GM10248 (cell line): ENCODE measurements at regions not wholly inside any gene's neighbourhood (a gene's known extent, or its start where the extent isn't known, plus 50 kb on each side); places are given as distances from the start of the nearest gene placed in this dataset.

Experiments
- CTCF ChIA-PET: fragments of 300-600 bp; sonication (Branson Sonifier 250); formaldehyde crosslinking; extraction: SDS; loops from one replicate; lab custom pipeline; 2021; ENCODE audit warnings: antibody characterized with exemption; lab: Yijun Ruan, JAX
- POLR2A ChIA-PET: fragments of 350-650 bp; sonication (Branson Sonifier 250); formaldehyde crosslinking; extraction: SDS; loops from one replicate; lab custom pipeline; 2020; ENCODE audit warnings: antibody characterized with exemption; lab: Yijun Ruan, JAX
- DNase-seq: peaks from one replicate; pipeline ENCODE4 v3.0.0; 2012; ENCODE audit errors: extremely low spot score
- CTCF ChIP-seq: IDR thresholded peaks from 2 replicates; pipeline ENCODE4 v1.5.1; 2012; ENCODE audit warnings: mild to moderate bottlenecking, low read depth; ENCODE audit errors: extremely low read depth, missing control alignments, control extremely low read depth

DNA sequence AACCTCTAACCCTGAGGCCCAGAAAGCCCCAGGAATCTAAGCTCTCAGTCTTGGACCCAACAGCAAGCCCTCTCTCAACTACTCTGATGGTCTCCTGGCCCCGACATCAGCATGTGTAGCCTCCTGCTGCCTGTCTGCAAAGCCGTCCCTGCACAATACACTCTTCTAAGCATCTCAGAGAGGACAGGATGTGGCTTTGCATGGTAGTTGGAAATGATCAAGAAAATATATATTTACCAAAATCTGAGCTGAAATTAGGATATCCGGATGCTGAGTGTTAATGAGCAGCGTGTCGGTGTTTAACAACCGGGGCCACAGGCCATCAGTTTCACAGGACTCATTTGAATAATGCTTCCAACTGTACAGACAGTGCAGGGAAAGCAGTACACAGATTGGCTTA, 59.1 kb upstream of the SIM2 start:
- ChIA-PET CTCF (interaction anchor here (2.4 kb wide), 1 partner anchor 9 kb away, joined by 16 read pairs; no protein-coding TSS in a partner anchor), POLR2A (no interaction called here)
- no peak for TF ChIP-seq CTCF
- no peak for DNase-seq

GRCh38 chr21:36640174-36640720, 58.7 kb upstream of the SIM2 start:
- DNase-seq = no peak
- ChIA-PET CTCF (interaction anchor here (2.4 kb wide), 1 partner anchor 9 kb away, joined by 16 read pairs; no protein-coding TSS in a partner anchor), POLR2A (no interaction called here)
- TF ChIP-seq CTCF = no peak

DNA sequence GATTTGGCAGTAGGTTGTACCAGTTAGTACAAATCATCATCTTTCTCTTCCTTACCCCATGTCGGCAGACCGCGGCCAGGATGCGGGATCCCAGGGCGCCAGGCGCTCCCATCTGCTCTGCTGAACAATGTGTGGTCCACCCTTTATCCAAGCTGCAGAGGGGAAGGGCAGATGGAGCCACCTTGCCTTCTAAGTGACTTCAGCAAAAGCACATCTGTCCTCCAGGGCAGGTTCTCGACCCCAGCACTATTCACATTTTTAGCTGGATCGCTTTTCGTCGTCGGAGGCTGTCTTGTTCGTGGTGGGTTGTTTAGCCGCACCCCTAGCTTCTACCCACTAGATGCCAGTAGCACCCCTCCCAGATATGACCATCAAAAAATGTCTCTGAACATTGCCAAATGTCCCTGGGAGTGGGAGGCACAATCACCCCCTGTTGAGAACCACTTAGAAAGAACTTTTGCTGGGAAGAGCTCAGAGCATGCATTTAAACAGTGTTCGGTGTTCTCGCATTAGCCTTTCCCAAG, 58.1 kb upstream of the SIM2 start:
- no peak for DNase-seq
- POLR2A ChIA-PET = no interaction called here
- CTCF ChIA-PET = interaction anchor here (0.9 kb wide), 1 partner anchor 12 kb away, joined by 3 read pairs; no protein-coding TSS in a partner anchor

GRCh38 chr21:36641346-36641745, 57.6 kb upstream of the SIM2 start:
- TF ChIP-seq CTCF = no peak
- POLR2A ChIA-PET = no interaction called here
- no peak for DNase-seq
- CTCF ChIA-PET = interaction anchor here (0.9 kb wide), 1 partner anchor 12 kb away, joined by 3 read pairs; no protein-coding TSS in a partner anchor

More for the DNA sequence above, 58.1 kb upstream of the SIM2 start:
- TF ChIP-seq CTCF = no peak

GRCh38 chr21:36641886-36642285, 57.0 kb upstream of the SIM2 start:
- DNase-seq = no peak
- POLR2A ChIA-PET = no interaction called here
- CTCF ChIA-PET = interaction anchor here (0.8 kb wide), 1 partner anchor 11 kb away, joined by 4 read pairs; no protein-coding TSS in a partner anchor
- TF ChIP-seq CTCF = no peak

GRCh38 chr21:36642777-36643176, 56.1 kb upstream of the SIM2 start:
- ChIA-PET POLR2A (no interaction called here), CTCF (interaction anchor here (2.2 kb wide), 1 partner anchor 12 kb away, joined by 12 read pairs; no protein-coding TSS in a partner anchor)
- no peak for TF ChIP-seq CTCF
- no peak for DNase-seq
